Fibroblast of skin of abdomen (primary cell): ENCODE measurements at regions not wholly inside any gene's neighbourhood (a gene's known extent, or its start where the extent isn't known, plus 50 kb on each side); places are given as distances from the start of the nearest gene placed in this dataset.
A peak's percentile ranks its signal among the peaks of the same experiment; 100 is the strongest.

Experiments
- DNase-seq: peaks from one replicate; pipeline ENCODE4 v3.0.0-alpha.2; 2013

DNA sequence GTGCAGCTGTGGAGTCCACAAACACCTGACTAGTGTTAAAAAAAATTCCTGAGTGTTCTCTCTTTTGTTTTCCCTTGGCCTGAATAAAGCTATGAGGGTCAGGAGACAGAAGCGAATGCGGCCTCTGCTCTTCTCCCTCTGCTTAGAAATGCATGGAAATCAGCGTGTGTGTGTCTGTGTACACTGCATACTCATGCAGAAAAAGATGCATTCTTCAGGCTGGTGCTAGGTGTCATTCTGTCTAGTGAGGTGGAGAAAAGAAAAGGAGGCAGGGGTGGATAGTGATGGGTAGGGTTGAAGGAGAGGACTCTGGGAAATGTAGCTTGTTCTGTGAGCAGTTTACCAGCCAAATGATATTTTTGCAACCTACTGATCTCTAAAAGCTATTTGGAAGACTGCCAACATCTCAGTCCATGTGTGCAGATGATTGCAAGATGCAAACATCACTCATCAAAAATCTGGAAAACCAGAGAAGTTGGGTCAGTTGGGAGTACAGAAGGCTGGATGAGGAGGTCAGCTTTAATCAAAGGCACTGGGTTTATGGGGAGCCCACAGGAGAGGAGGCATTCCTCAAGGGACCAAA, 177.7 kb downstream of the INSIG2 start:
- DNase-seq, result peak; percentile 51

- no peak for DNase-seq
Measured at GRCh38 chr2:118264232-118264990, 176.1 kb downstream of the INSIG2 start.

DNA sequence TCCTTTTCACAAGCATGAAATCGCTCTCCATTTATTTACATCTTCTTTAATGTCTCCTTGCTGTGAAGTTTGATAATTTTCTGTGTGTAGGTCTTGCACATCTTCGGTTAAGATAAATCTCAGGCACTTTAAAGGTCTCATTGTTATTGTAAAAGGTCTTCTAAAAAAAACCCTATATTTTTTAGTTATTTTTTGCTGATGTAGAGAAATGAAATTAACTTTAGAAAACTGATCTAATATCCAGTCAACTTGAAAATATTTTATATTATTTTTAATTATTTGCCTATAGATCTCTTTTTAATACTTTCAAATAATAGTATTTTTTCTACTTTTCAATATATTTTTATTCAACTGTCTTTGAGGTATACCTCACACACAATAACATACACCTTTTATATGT, 169.4 kb downstream of the INSIG2 start:
- no peak for DNase-seq

- DNase-seq, result no peak
Measured at GRCh38 chr2:118255771-118256372, 167.6 kb downstream of the INSIG2 start.

DNA sequence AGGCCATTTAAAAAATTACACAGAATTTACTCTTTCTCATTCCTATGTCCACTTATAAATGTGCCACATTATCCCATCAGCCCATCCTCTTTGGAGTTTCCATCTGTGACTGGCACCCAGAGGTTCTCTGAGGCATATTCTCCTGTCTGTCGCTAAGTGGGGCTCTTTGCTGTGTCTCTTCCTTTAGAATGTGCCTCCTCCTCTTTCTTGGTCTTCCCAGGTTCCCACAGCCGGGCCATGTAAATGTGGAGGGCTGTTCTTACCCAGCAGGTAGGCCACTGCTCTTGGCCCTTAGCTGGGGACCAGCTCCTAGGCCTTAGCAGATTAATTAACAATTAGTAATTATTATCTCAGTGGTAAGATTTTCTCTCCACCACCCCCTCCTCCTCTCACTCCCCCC, 167.0 kb downstream of the INSIG2 start:
- DNase-seq, result no peak

- no peak for DNase-seq
Measured at GRCh38 chr2:118254116-118254515, 165.8 kb downstream of the INSIG2 start.

DNA sequence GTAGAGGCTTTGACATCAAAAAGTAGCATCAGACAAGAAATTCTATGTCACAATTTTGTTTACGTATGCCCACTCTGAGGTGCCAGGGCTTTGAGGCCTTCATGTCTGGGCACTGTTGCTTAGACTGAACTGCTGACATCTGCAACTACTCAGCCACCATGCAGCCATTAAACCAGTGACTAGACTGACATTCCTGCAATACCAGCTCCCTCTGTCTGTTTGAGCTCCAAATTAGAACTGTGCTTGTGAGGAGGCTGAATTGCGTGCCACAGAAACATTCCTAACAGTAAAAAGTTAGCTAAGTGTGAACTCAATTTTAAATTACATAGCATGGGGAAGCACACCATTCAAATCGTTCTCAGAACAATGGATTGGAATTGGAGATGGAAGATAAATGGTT, 163.2 kb downstream of the INSIG2 start:
- DNase-seq, result peak; percentile 91

GRCh38 chr2:118250463-118250862, 162.2 kb downstream of the INSIG2 start:
- DNase-seq, result peak; percentile 31

DNA sequence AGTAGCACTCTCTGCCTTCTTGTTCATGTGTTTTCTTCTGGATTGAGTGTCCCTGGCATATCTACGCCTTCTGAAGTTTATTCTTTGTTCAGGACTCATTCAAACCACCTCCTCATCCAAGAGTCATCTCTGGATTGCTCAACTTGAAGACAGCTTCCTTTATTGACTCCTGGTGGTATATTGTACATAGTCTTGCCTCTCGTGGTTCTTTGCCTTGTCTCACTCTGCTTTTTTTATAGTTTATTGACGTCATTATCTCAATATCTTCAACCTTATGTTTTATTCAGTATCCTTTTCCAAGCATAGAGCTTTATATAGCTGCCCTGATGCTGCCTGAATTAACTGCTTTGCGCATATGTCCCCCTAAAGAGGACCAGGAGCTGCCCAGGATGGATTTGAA, 161.7 kb downstream of the INSIG2 start:
- DNase-seq, result peak; percentile 85

DNA sequence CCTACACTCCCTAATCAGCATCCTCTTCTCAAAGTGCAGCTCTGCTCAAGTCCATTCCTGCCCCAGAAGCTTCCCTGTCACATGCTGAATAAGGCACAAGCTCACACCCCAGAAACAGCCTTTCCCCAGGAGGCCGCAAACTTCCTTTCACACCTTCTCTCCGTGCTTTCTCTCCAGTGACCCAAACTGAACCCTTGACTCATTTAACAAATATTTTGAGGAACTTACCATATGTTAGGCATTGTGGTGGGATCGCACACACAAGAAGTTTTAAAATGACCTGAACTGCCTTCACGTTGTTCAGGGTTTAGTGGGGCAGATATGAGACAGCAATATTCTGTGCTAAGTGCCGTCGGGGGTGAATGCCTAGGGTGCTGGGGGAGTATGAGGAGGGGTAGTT, 161.3 kb downstream of the INSIG2 start:
- DNase-seq, result peak; percentile 90

DNA sequence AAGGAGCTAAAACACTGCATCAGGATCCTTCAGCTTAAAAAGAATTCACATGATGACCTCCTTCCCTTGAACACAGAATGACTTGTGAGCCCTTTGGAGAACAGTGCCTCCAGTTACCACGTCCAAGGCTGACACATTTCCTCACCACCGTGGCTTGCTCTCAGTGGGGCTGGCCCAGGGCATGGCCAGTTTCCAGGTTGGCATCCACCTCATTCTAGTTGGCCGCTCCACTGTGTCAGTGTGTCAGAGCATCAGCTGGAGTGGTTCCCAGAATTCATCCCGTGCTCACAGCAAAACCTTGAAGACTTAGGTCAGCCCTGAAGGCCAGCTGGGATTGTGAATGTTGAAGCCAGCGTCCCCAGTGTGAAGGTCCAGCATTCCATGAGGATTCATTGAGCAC, 158.5 kb downstream of the INSIG2 start:
- DNase-seq, result no peak

- DNase-seq, result no peak
Measured at GRCh38 chr2:118246079-118246478, 157.8 kb downstream of the INSIG2 start.

DNA sequence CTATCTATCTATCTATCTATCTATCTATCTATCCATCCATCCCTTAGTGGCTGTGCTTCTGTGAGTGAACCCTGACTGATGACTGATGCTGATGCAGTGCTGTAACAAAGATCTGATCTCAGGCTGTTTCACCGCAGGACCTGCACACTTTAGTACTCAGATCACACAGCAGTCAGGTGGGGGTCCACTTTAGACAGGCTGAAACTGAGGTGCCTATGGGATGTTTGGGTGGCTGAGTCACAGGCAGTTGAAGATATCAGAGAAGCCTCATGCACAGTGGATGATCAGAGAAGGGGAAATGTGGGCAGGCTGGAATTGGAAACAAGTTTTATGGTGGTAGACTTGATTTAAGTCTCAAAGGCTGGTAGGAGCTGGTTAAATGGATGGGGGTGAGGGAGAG, 156.4 kb downstream of the INSIG2 start:
- no peak for DNase-seq

DNA sequence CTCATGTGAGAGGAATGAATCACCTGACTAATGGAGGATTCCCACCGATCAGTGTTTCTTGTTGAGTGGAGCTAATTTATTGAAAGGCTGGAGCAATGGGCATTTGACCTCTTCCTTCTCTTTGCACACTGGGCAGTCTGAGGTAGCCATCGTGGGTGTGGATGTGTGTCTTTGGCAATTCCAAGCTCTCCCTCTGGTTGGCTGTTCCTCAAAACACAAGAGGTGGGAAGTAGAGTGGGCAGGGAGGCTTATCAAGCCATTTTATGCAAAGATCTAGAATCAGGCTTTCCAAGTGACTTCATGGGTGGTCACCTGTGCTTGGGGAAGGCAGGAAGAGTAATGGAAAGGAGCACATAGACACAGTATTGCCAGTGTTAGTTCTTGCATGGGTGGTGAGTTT, 154.8 kb downstream of the INSIG2 start:
- DNase-seq, result no peak

DNA sequence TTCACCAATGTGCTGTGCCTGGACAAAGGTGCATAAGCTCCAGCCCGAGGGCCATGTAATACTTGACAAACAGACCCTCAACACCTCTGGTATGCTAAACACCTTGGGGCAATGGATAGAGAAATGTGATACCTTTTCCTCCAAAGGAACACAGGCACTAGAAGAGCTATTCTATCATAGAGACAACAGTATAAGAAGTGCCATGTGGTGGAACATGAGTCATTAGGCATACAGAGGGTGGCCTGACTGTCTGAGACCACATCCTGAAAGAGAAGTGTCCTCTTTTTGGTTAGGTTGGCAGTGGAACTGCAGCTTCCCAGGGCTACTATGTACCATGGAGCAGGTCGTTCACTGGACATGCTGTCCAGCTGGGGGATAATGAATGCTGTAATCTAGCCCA, 153.9 kb downstream of the INSIG2 start:
- DNase-seq, result peak; percentile 31

GRCh38 chr2:118241128-118241527, 152.9 kb downstream of the INSIG2 start:
- no peak for DNase-seq

DNA sequence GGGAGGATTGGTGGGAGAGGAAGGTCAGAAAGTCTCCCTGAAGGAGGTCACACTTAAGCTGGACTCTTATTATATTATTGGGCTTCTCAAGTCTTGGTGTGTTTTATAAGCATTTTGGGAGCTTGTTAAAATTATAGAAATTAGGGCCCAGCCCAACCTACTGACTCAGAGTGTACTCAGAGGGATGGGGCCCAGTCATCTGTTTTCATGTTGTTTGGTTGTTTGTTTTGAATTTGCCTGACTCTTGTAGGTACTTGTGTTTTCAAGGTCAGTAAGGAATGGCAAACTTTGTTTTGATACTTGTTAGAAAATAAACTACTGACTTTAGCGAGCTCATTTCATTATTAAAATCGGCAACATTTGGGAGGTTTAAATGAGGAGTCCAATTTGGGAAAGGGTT, 152.0 kb downstream of the INSIG2 start:
- no peak for DNase-seq

GRCh38 chr2:118239284-118239683, 151.0 kb downstream of the INSIG2 start:
- DNase-seq, result no peak

DNA sequence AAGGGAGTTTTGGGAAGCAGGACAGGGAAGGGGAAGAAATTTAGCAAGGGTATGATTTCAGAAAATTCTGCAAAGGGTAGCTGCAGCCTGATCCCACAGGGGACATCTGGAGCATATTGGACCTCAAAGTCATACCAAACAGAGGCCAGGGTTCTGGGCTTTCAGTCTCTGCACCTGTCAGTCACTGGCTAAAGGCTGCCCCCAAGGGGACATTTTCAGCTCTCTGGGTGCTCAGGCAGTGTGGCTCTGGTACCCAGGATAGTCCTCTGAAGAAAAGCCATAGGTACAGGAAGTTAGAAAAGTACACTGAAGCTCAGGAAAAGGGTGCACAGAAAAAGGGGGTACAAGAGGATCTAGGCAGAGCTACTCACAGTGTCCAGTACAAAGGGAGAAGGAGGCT, 149.2 kb downstream of the INSIG2 start:
- no peak for DNase-seq

GRCh38 chr2:118232796-118233195, 144.5 kb downstream of the INSIG2 start:
- no peak for DNase-seq

DNA sequence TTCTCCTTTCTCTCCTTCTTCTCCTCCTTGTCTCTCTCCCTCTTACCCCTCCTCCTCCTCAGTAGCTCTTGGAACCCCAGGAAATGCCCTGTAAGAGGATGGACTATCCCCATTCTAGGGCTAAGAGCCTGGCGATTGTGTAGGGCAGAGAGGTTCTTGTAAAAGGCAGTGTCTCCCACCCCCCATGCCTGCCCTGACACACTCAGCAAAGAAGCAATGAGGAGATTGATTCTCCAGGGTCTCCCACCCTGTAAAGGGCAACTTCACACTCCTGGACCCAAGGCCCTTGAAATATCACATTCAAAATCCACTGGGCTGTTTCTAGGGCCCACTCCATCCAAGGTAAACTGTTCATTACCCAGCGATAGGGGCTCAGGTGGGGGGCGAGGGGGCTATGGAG, 144.1 kb downstream of the INSIG2 start:
- DNase-seq, result no peak

GRCh38 chr2:118231759-118232158, 143.5 kb downstream of the INSIG2 start:
- DNase-seq, result no peak

- DNase-seq, result no peak
Measured at GRCh38 chr2:118227698-118228508, 139.6 kb downstream of the INSIG2 start.
